ENCODE measurements at regions not wholly inside any gene's neighbourhood (a gene's known extent, or its start where the extent isn't known, plus 50 kb on each side); places are given as distances from the start of the nearest gene placed in this dataset.
A peak's percentile ranks its signal among the peaks of the same experiment; 100 is the strongest.

- FAIRE-seq (no peak), DNase-seq (ENCODE audit: low spot score) (no peak)
Observed at GRCh38 chr16:54585094-54585997, 298.8 kb upstream of the IRX3 start.

GRCh38 chr16:54584121-54584520, 297.5 kb upstream of the IRX3 start:
- FAIRE-seq: no peak
- DNase-seq (ENCODE audit: low spot score): no peak

GRCh38 chr16:54582631-54583250, 296.2 kb upstream of the IRX3 start:
- DNase-seq (ENCODE audit: low spot score) (no peak), FAIRE-seq (no peak)

GRCh38 chr16:54579106-54579728, 292.6 kb upstream of the IRX3 start:
- DNase-seq (ENCODE audit: low spot score) (no peak), FAIRE-seq (no peak)

- FAIRE-seq (no peak), DNase-seq (ENCODE audit: low spot score) (no peak)
Observed at GRCh38 chr16:54577651-54578128, 291.1 kb upstream of the IRX3 start.

GRCh38 chr16:54576785-54577184, 290.2 kb upstream of the IRX3 start:
- no peak for FAIRE-seq
- DNase-seq (ENCODE audit: low spot score): no peak

GRCh38 chr16:54568906-54569807, 282.6 kb upstream of the IRX3 start:
- DNase-seq (ENCODE audit: low spot score) (no peak), FAIRE-seq (no peak)

GRCh38 chr16:54564841-54565240, 278.3 kb upstream of the IRX3 start:
- FAIRE-seq: no peak
- DNase-seq (ENCODE audit: low spot score): no peak

- DNase-seq (ENCODE audit: low spot score) (no peak), FAIRE-seq (no peak)
Observed at GRCh38 chr16:54554581-54554980, 268.0 kb upstream of the IRX3 start.

GRCh38 chr16:54548281-54548680, 261.7 kb upstream of the IRX3 start:
- DNase-seq (ENCODE audit: low spot score) (no peak), FAIRE-seq (no peak)

- FAIRE-seq: no peak
Observed at GRCh38 chr16:54547052-54547451, 260.5 kb upstream of the IRX3 start.

GRCh38 chr16:54546521-54546920, 259.9 kb upstream of the IRX3 start:
- no peak for DNase-seq (ENCODE audit: low spot score)

More at GRCh38 chr16:54547052-54547451, 260.5 kb upstream of the IRX3 start:
- no peak for DNase-seq (ENCODE audit: low spot score)

GRCh38 chr16:54545854-54546511, 259.4 kb upstream of the IRX3 start:
- FAIRE-seq: no peak
- no peak for DNase-seq (ENCODE audit: low spot score)

More at GRCh38 chr16:54546521-54546920, 259.9 kb upstream of the IRX3 start:
- no peak for FAIRE-seq

- no peak for DNase-seq (ENCODE audit: low spot score)
- FAIRE-seq: no peak
Observed at GRCh38 chr16:54544553-54545180, 258.1 kb upstream of the IRX3 start.

GRCh38 chr16:54542805-54543505, 256.4 kb upstream of the IRX3 start:
- no peak for DNase-seq (ENCODE audit: low spot score)
- no peak for FAIRE-seq

- DNase-seq (ENCODE audit: low spot score) (no peak), FAIRE-seq (no peak)
Observed at GRCh38 chr16:54540525-54541180, 254.1 kb upstream of the IRX3 start.

GRCh38 chr16:54538276-54538675, 251.7 kb upstream of the IRX3 start:
- no peak for DNase-seq (ENCODE audit: low spot score)
- no peak for FAIRE-seq

GRCh38 chr16:54533856-54534490, 247.4 kb upstream of the IRX3 start:
- no peak for DNase-seq (ENCODE audit: low spot score)

More at GRCh38 chr16:54533856-54534490, 247.4 kb upstream of the IRX3 start:
- FAIRE-seq: peak; percentile 88
